ENCODE measurements at regions not wholly inside any gene's neighbourhood (a gene's known extent, or its start where the extent isn't known, plus 50 kb on each side); places are given as distances from the start of the nearest gene placed in this dataset.

GRCh38 chr4:14807856-14808255, 194.4 kb upstream of the CPEB2 start:
- Histone ChIP-seq H3K27ac (no peak overlapping the region), H4K20me1 (ENCODE audit: insufficient read depth) (no peaks in the 10 kb centered on the region), H3F3A (ENCODE audit: insufficient read depth, low read depth) (no peaks in the 10 kb centered on the region), H3K79me2 (ENCODE audit: low read depth) (no peaks in the 10 kb centered on the region), H3K9me3 (ENCODE audit: insufficient read depth, low read depth) (no peaks in the 10 kb centered on the region), H2AFZ (no peak overlapping the region), H3K4me2 (no peak overlapping the region), H3K36me3 (ENCODE audit: low read depth) (no peaks in the 10 kb centered on the region), H3K27me3 (ENCODE audit: insufficient read depth, low read depth) (no peaks in the 10 kb centered on the region), H3K4me1 (replicated peaks; ENCODE audit: insufficient read depth) (no peaks in the 10 kb centered on the region), H3K4me3 (no peak overlapping the region), H3K9me2 (ENCODE audit: insufficient read depth) (no peaks in the 10 kb centered on the region)
- no TSS peak for BruUV-seq (replicated peaks)
- no peak for DNase-seq
- POLR2A ChIA-PET (ENCODE audit: unreplicated experiment): no interaction called here
- TF ChIP-seq CTCF (conservative IDR thresholded peaks at IDR 0.05) (no peak), EZH2 (IDR thresholded peaks at IDR 0.05; ENCODE audit: low read depth) (no peak)
- CTCF ChIA-PET: no interaction called here
- intact Hi-C loops (cut with micrococcal nuclease; ENCODE audit: unreplicated experiment): no loop called here

GRCh38 chr4:14809203-14809602, 193.1 kb upstream of the CPEB2 start:
- no peaks in the 10 kb centered on the region for H3K4me1 ChIP-seq (replicated peaks; ENCODE audit: insufficient read depth)
- H4K20me1 ChIP-seq (ENCODE audit: insufficient read depth): no peaks in the 10 kb centered on the region
- H3K9me2 ChIP-seq (ENCODE audit: insufficient read depth): no peaks in the 10 kb centered on the region
- ChIA-PET POLR2A (ENCODE audit: unreplicated experiment) (no interaction called here), CTCF (no interaction called here)
- no peak overlapping the region for H3K4me3 ChIP-seq
- H3K36me3 ChIP-seq (ENCODE audit: low read depth): no peaks in the 10 kb centered on the region
- no peak overlapping the region for H3K4me2 ChIP-seq
- no peak for DNase-seq
- no peaks in the 10 kb centered on the region for H3F3A ChIP-seq (ENCODE audit: insufficient read depth, low read depth)
- H3K27me3 ChIP-seq (ENCODE audit: insufficient read depth, low read depth): no peaks in the 10 kb centered on the region
- no peak overlapping the region for H2AFZ ChIP-seq
- H3K27ac ChIP-seq: no peak overlapping the region
- intact Hi-C loops (cut with micrococcal nuclease; ENCODE audit: unreplicated experiment): no loop called here
- no TSS peak for BruUV-seq (replicated peaks)
- no peaks in the 10 kb centered on the region for H3K9me3 ChIP-seq (ENCODE audit: insufficient read depth, low read depth)
- TF ChIP-seq CTCF (conservative IDR thresholded peaks at IDR 0.05) (no peak), EZH2 (IDR thresholded peaks at IDR 0.05; ENCODE audit: low read depth) (no peak)
- H3K79me2 ChIP-seq (ENCODE audit: low read depth): no peaks in the 10 kb centered on the region

- H3K27me3 ChIP-seq (ENCODE audit: insufficient read depth, low read depth): no peaks in the 10 kb centered on the region
- no peaks in the 10 kb centered on the region for H3K9me3 ChIP-seq (ENCODE audit: insufficient read depth, low read depth)
- ChIA-PET CTCF (no interaction called here), POLR2A (ENCODE audit: unreplicated experiment) (no interaction called here)
- no peaks in the 10 kb centered on the region for H3F3A ChIP-seq (ENCODE audit: insufficient read depth, low read depth)
- H3K79me2 ChIP-seq (ENCODE audit: low read depth): no peaks in the 10 kb centered on the region
- no peak overlapping the region for H3K27ac ChIP-seq
- H3K4me2 ChIP-seq: no peak overlapping the region
- intact Hi-C loops (cut with micrococcal nuclease; ENCODE audit: unreplicated experiment): no loop called here
- H3K9me2 ChIP-seq (ENCODE audit: insufficient read depth): no peaks in the 10 kb centered on the region
- no peak for DNase-seq
- no peak overlapping the region for H2AFZ ChIP-seq
- no peak overlapping the region for H3K4me3 ChIP-seq
- TF ChIP-seq EZH2 (IDR thresholded peaks at IDR 0.05; ENCODE audit: low read depth) (no peak), CTCF (conservative IDR thresholded peaks at IDR 0.05) (no peak)
- BruUV-seq (replicated peaks): no TSS peak
- no peaks in the 10 kb centered on the region for H3K36me3 ChIP-seq (ENCODE audit: low read depth)
- no peaks in the 10 kb centered on the region for H4K20me1 ChIP-seq (ENCODE audit: insufficient read depth)
- H3K4me1 ChIP-seq (replicated peaks; ENCODE audit: insufficient read depth): no peaks in the 10 kb centered on the region
These were observed 192.2 kb upstream of the CPEB2 start for GRCh38 chr4:14810121-14810520.
